ENCODE measurements at regions not wholly inside any gene's neighbourhood (a gene's known extent, or its start where the extent isn't known, plus 50 kb on each side); places are given as distances from the start of the nearest gene placed in this dataset.
"Not testable (repeated sequence)": the region's sequence is repeated elsewhere in the genome, so short reads cannot be mapped to it uniquely, and the experiment has no call there.

GRCh38 chr2:43146083-43146482 is 80.3 kb downstream of the ZFP36L2 start:
- DNase-seq (ENCODE audit: low read depth) = no peak

GRCh38 chr2:43144263-43144662 is 82.1 kb downstream of the ZFP36L2 start:
- DNase-seq (ENCODE audit: low read depth) = no peak

GRCh38 chr2:43143756-43144155 is 82.7 kb downstream of the ZFP36L2 start:
- DNase-seq (ENCODE audit: low read depth) = no peak

- DNase-seq (ENCODE audit: low read depth) = no peak
Observed at GRCh38 chr2:43142921-43143438, 83.4 kb downstream of the ZFP36L2 start.

- DNase-seq (ENCODE audit: low read depth) = not testable (repeated sequence)
Observed at GRCh38 chr2:43141636-43142151, 84.7 kb downstream of the ZFP36L2 start.

GRCh38 chr2:43139996-43140621 is 86.3 kb downstream of the ZFP36L2 start:
- DNase-seq (ENCODE audit: low read depth) = no peak

- DNase-seq (ENCODE audit: low read depth) = no peak
Observed at GRCh38 chr2:43139501-43139900, 86.9 kb downstream of the ZFP36L2 start.

GRCh38 chr2:43138441-43138840 is 88.0 kb downstream of the ZFP36L2 start:
- no peak for DNase-seq (ENCODE audit: low read depth)

- DNase-seq (ENCODE audit: low read depth) = no peak
Observed at GRCh38 chr2:43136876-43137275, 89.5 kb downstream of the ZFP36L2 start.

GRCh38 chr2:43136011-43136799 is 90.2 kb downstream of the ZFP36L2 start:
- DNase-seq (ENCODE audit: low read depth) = no peak

- DNase-seq (ENCODE audit: low read depth) = no peak
Observed at GRCh38 chr2:43135583-43135982, 90.8 kb downstream of the ZFP36L2 start.

GRCh38 chr2:43134571-43134889 is 91.9 kb downstream of the ZFP36L2 start:
- DNase-seq (ENCODE audit: low read depth) = no peak

- DNase-seq (ENCODE audit: low read depth) = no peak
Observed at GRCh38 chr2:43133708-43134570, 92.5 kb downstream of the ZFP36L2 start.

- no peak for DNase-seq (ENCODE audit: low read depth)
Observed at GRCh38 chr2:43133336-43133707, 93.1 kb downstream of the ZFP36L2 start.

GRCh38 chr2:43132683-43133301 is 93.6 kb downstream of the ZFP36L2 start:
- DNase-seq (ENCODE audit: low read depth) = no peak

- DNase-seq (ENCODE audit: low read depth) = no peak
Observed at GRCh38 chr2:43131890-43132682, 94.3 kb downstream of the ZFP36L2 start.

- no peak for DNase-seq (ENCODE audit: low read depth)
Observed at GRCh38 chr2:43131051-43131889, 95.1 kb downstream of the ZFP36L2 start.

GRCh38 chr2:43130548-43130875 is 95.9 kb downstream of the ZFP36L2 start:
- no peak for DNase-seq (ENCODE audit: low read depth)

- no peak for DNase-seq (ENCODE audit: low read depth)
Observed at GRCh38 chr2:43129676-43130547, 96.5 kb downstream of the ZFP36L2 start.
